BJ (cell line): ENCODE measurements at regions not wholly inside any gene's neighbourhood (a gene's known extent, or its start where the extent isn't known, plus 50 kb on each side); places are given as distances from the start of the nearest gene placed in this dataset.

Experiments
- CTCF ChIA-PET: fragments of 350-600 bp; formaldehyde crosslinking; extraction: SDS; loops from one replicate; lab custom pipeline; 2021; ENCODE audit warnings: antibody characterized with exemption, inconsistent platforms; lab: Yijun Ruan, JAX
- POLR2A ChIA-PET: fragments of 300-600 bp; sonication (Branson Sonifier 250); formaldehyde crosslinking; extraction: SDS; loops from one replicate; lab custom pipeline; 2021; ENCODE audit warnings: antibody characterized with exemption; lab: Charles Lee
- DNase-seq: peaks from one replicate; pipeline ENCODE4 v3.0.0-alpha.2; 2011; ENCODE audit warnings: low read depth
- H3K27me3 ChIP-seq: 2 replicates; pipeline ENCODE4 v1.6.0; 2011; ENCODE audit warnings: low read length; ENCODE audit not compliant: control insufficient read depth, insufficient read depth
- H3K36me3 ChIP-seq: 2 replicates; pipeline ENCODE4 v1.5.1; 2011; ENCODE audit warnings: low read length; ENCODE audit not compliant: control insufficient read depth, insufficient read depth
- H3K4me3 ChIP-seq: 2 replicates; pipeline ENCODE4 v1.5.1; 2011; ENCODE audit warnings: low read depth, mild to moderate bottlenecking, control low read depth, low read length
- TF ChIP-seq, protein P1 (sequence below): IDR thresholded peaks from 2 replicates; pipeline ENCODE4 v1.5.1; 2011; ENCODE audit warnings: low read depth, mild to moderate bottlenecking, control low read depth, inconsistent platforms, low read length, moderate library complexity; ENCODE audit not compliant: insufficient read depth

DNA sequence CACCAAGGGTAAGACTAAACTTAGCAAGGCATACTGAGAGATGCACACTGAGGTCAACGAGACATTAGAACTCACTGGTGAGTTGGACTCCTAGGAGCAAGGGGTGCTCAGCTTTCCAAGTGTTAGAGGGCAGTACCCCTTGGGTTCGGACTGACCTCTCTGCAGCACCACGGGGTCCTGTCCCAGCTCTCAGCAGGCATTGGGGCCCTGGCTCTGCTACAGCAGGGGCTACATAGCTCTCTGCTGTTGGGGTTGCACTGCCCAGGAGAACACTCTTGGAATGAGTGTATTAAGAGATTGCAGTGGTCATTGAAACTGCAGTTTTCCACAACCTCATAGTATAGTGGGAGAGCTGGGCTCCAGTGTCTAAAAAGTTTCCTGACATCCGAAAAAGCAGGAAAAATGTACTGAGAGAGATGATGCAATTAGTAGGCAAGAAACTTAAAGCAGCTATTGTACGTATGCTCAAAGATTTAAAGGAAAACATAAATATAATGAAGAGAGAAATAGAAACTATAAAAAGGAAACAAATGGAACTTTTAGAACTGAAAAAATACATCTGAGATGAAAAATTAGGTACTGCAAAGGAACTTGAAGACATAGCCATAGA lies 132.5 kb upstream of the MAX start:
- CTCF ChIA-PET: interaction anchor here (0.6 kb wide), 1 partner anchor 34 kb away, joined by 3 read pairs; no protein-coding TSS in a partner anchor

DNA sequence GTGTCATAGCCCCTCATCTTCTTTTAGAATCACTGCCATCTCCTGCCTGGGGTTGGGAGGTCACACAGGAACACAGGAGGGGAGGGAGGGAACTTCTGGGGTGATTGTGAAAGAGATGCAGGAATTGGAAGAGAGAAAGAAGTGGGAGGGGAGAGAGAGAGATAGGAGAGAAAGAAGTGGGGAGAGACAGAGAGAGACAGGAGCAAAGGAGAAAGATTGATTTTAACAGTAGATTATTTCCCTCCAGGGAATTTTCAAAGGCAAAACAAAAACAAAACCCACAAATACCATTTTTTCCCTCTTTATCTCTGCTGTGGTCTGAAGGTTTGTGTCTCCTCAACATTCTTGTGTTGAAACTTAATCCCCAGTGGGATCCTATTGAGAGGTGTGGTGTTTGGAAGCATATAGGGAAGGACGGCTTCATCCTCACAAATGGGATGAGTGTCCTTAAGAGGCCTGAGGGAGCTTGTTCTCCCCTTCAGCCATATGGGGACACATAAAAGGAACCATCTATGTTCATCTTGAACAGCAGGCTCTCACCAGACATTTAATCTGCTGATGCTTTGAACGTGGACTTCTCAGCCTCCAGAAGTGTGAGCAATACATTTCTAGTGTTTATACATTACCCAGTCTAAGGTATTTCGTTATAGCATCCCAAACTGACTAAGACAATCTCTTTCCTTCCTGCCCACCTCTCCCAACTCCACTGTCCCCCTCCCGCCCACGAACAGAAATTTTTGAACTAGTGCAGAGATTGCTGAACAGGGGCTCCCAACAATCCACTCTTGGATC lies 134.9 kb upstream of the MAX start:
- Histone ChIP-seq H3K27me3 (no peaks in the 10 kb centered on the region), H3K4me3 (no peak overlapping the region), H3K36me3 (no peaks in the 10 kb centered on the region)
- no peak for DNase-seq
- CTCF ChIA-PET: interaction anchor here (1.1 to 1.9 kb wide), 5 partner anchors 11 to 53 kb away, joined by 3 to 7 read pairs (median 4); no protein-coding TSS in a partner anchor
- POLR2A ChIA-PET: no interaction called here
- TF ChIP-seq, protein P1, sequence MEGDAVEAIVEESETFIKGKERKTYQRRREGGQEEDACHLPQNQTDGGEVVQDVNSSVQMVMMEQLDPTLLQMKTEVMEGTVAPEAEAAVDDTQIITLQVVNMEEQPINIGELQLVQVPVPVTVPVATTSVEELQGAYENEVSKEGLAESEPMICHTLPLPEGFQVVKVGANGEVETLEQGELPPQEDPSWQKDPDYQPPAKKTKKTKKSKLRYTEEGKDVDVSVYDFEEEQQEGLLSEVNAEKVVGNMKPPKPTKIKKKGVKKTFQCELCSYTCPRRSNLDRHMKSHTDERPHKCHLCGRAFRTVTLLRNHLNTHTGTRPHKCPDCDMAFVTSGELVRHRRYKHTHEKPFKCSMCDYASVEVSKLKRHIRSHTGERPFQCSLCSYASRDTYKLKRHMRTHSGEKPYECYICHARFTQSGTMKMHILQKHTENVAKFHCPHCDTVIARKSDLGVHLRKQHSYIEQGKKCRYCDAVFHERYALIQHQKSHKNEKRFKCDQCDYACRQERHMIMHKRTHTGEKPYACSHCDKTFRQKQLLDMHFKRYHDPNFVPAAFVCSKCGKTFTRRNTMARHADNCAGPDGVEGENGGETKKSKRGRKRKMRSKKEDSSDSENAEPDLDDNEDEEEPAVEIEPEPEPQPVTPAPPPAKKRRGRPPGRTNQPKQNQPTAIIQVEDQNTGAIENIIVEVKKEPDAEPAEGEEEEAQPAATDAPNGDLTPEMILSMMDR: no peak

More for the DNA sequence above, 132.5 kb upstream of the MAX start:
- DNase-seq: no peak
- no peak overlapping the region for H3K4me3 ChIP-seq
- H3K36me3 ChIP-seq: no peaks in the 10 kb centered on the region
- POLR2A ChIA-PET: interaction anchor here (0.5 kb wide), 1 partner anchor 24 kb away, joined by 6 read pairs; no protein-coding TSS in a partner anchor
- TF ChIP-seq, protein P1: no peak
- no peaks in the 10 kb centered on the region for H3K27me3 ChIP-seq

DNA sequence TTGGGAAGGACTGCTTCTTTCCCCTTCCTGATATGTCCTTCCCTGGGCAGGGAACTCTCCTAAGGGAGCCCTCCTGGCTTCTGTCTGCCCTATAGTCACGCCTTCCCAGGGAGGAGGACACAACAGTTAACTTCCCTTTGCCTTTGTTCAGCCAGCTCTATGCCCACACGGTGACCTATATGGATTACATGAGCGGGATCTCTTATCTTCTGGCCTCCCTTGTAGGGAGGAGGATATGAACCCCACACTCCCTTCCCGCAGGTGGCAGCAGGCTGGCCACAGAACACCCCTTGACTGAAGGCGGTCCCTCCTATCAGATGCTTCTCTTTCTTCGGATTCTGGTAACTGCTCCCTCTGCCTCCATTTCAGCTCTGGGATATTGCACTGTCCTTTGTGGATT lies 135.6 kb upstream of the MAX start:
- Histone ChIP-seq H3K4me3 (no peak overlapping the region), H3K27me3 (no peaks in the 10 kb centered on the region), H3K36me3 (no peaks in the 10 kb centered on the region)
- TF ChIP-seq, protein P1: no peak
- ChIA-PET CTCF (interaction anchor here (1.1 to 1.9 kb wide), 4 partner anchors 12 to 53 kb away, joined by 3 to 7 read pairs (median 5); no protein-coding TSS in a partner anchor), POLR2A (no interaction called here)
- DNase-seq: no peak

DNA sequence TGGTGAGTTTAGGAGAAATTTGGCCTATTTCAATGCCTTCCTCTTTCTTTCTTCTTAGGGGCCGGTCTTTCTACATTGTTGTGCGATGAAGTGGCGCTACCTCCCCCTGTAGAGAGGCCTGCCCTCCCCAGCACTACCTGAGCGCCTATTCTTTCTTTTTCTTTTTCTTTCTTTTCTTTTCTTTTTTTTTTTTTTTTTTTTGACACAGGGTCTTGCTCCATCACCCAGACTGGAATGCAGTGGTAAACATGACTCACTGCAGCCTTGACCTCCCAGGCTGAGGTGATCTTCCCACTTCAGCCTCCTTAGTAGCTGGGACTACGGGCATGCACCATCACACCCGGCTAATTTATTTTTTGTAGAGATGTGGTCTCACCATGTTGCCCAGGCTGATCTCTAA lies 136.1 kb upstream of the MAX start:
- peak; percentile 56 for DNase-seq
- Histone ChIP-seq H3K27me3 (no peaks in the 10 kb centered on the region), H3K36me3 (no peaks in the 10 kb centered on the region), H3K4me3 (no peak overlapping the region)
- TF ChIP-seq, protein P1: no peak
- CTCF ChIA-PET: interaction anchor here (0.7 to 1.9 kb wide), 5 partner anchors 14 to 94 kb away, joined by 3 to 7 read pairs (median 3); no protein-coding TSS in a partner anchor
- POLR2A ChIA-PET: interaction anchor here (0.7 kb wide), 1 partner anchor 333 kb away, joined by 13 read pairs; no protein-coding TSS in a partner anchor
